IPS DF 4.7 (cell line): ENCODE measurements at regions not wholly inside any gene's neighbourhood (a gene's known extent, or its start where the extent isn't known, plus 50 kb on each side); places are given as distances from the start of the nearest gene placed in this dataset.
"Not testable (repeated sequence)": the region's sequence is repeated elsewhere in the genome, so short reads cannot be mapped to it uniquely, and the experiment has no call there.

Experiments used
- DNase-seq: peaks from one replicate; pipeline ENCODE4 v3.0.0-alpha.2; 2013; ENCODE audit warnings: low spot score; ENCODE audit errors: extremely low read depth

DNA sequence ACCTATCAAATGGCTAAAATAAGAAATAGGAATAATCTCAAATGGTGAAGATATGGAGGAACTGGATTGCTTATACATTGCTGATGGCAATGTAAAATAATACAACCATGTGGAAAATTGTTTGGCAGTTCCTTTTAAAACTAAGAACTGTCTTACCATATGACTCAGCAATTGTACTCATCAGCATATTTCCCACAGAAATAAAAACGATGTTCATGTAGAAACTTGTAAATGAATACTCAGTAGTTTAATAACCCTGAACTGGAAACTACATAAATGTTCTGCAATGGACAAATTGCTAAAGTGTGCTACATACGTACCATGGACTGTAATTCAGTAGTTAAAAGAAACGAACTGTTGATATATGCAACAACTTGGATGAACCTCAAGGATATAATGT is 253.9 kb upstream of the RBMS3 start:
- DNase-seq: no peak

DNA sequence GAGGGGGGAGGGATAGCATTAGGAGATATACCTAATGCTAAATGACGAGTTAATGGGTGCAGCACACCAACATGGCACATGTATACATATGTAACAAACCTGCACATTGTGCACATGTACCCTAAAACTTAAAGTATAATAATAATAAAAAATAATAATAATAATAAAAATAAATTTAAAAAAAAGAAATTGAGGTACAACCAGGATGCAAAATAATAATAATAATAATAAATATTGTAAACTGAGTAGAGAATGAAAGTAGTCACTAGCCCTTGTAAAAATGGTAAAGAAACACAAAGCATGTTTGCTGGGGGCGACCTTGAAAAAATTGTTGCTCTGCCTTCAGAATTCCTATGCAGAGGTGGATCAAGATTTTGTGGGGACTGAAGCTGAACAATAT is 249.7 kb upstream of the RBMS3 start:
- DNase-seq: not testable (repeated sequence)

DNA sequence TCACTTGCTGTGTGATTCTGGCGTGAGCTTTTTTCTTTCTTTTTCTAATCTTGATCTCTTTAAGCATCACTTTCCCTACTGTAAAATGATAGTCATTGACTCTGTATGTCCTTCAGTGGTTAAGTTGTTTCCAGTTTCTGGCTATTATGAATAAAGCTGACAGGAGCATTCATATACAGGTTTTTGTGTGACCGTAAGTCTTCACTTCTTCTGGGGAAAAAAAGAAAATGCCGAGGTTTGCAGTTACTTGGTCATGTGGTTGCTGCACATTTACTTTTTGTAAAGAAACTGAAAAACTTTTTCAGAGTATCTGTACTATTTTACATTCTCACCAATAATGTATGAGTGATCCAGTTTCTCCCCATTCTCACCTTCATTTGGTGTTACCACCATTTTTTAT is 247.4 kb upstream of the RBMS3 start:
- DNase-seq: no peak

DNA sequence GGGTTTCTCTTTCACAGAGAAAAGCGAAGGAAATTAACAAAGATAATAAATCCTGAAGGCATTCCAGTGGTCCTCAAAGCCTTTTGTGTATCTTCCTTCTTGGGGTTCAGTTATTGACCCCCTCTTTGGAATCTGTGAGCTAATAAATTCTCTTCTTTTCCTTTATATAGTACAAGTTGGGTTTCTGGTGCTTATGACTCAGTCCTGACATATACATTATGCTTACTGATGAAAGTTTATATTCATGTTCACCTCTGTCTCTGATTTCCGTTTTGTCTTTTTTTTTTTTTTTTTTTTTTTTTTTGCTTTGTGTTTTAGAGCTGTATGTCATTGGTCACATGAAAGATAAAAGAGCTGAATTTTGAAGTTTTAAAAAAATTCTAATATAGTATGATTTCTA is 230.7 kb upstream of the RBMS3 start:
- DNase-seq: no peak

DNA sequence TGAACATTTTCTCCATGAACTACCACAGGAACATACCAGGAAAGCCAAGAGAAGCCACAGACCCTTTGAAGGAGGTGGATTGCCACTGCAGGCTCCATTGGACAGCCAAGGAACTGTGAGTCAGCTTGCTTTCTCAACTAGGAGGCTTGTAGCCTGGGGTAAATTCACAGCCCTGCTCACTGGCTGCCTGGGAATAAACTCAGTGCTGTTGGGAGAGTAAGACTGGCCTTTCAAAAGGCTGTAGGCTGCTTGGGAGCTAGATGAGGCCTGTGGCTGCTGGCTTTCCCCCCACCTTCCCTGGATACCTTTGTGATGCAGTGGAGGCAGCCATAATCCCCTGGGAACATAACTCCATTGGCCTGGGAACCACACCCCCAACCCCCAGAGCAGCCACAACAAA is 223.5 kb upstream of the RBMS3 start:
- no peak for DNase-seq

DNA sequence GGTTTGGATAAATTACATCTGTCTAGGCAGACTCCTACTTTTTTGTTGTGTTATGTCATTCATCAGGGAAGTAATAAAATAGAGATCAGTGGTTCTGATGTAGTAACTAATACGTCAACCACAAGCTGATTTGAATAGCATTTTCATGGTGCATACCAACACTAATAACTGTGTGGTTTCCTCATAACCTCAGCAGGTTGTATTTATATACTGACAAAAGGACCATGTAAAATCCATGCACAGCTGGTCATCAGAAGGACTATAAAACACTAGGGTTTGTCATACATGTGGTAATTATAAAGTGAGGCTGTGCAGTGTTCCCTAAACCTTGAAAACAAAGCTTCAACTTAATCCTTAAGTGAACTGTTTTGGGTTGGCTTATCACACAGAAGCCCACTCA is 216.8 kb upstream of the RBMS3 start:
- DNase-seq: no peak

DNA sequence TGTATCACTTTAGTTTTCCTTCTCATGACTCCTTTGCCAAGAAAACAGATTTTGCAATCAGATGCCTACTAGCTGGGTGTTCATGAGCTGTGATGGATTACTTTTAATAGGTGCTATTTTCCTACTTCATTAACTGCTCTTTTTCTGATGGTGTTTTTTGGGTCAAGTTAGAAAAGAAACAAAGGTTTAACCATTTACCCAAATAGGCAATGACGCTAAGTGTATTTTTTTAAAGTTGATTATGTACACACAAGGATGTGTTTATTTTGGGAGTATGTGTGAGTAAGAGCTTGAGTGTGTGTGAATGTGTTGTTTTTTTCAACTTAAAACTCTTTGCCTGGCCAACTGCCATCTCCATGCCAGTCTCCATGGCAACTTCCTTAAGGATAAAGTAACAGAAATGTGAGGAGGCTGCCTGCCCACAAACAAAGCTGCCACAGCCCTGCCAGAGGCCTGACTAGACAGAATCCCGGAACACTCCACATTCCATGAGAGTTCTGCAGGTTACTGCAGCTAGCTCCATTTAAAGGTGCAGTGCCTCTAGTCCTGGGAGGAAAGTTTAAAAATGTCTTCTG is 215.6 kb upstream of the RBMS3 start:
- DNase-seq: no peak

DNA sequence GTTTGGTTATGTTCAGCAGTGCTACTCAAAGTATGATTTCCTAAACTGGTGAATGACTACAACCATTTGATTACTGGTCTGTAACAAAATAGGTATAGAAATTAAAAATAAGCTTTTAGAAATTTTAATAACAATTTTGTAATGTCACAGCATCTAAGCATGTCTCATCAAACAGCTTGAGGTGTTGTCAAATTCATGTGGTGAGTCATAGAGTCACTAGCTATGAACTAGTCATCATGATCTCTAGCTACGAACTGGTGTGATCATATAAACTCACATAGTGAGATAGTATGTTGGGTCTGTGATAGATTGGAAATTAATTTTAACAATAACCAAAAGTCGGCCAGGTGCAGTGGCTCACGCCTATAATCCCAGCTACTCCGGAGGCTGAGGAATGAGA is 213.9 kb upstream of the RBMS3 start:
- no peak for DNase-seq

DNA sequence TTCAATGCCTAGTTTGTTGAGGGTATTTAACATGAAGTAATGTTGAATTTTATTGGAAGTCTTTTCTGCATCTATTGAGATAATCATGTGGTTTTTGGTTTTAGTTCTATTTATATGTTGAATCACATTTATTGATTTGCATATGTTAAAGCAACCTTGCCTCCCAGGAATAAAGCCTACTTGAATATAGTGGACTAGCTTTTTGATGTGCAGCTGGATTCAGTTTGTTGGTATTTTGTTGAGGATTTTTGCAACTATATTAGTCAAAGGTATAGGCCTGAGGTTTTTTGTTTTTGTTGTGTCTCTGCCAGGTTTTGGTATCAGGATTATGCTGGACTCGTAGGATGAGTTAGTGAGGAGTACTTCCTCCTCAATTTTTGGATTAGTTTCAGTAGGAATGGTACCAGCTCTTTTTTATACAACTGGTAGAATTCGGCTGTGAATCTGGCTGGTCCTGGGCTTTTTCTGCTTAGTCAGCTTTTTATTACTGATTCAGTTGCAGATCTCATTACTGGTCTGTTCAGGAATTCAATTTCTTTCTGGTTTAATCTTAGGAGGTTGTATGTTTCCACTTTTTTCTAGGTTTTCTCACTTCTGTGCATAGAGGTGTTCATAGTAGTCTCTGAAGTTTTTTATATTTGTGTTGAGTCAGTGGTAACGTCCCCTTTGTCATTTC is 209.8 kb upstream of the RBMS3 start:
- no peak for DNase-seq

DNA sequence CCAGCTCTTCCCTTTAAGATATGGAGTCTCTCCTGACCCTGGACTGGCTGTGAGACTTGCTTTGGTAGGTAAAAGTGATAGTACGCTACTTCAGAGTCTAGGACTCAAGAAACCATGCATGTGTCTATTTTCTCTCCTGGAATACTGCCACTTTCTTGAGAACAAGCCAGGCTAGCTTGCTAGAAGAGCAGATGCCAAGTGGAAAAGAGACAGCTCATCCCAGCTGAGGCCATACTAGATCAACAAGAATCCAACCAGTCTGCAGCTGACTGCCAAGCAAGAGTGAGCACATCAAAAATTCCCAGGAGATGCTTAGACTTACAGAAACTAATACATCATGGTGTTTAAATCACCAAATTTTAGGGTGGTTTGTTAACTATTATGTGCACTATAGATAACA is 208.3 kb upstream of the RBMS3 start:
- DNase-seq: no peak

DNA sequence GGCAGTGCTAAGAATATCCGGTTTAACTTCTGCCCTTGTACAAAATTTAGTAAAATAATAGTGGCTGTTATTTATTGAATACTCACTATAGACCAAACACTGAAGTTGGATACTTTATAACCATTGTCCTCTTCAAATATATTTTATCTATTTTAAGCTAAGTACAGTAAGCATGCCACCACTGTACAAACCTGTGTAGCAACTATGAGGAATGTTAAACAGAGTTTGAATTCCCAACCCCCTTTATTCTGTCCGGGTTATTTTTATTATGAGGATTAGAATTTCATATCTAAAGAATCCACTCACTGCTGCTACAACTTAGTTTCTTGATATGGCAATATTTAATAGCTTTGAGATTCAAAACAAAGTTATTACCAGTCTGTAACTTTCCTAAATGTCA is 203.5 kb upstream of the RBMS3 start:
- DNase-seq: no peak

DNA sequence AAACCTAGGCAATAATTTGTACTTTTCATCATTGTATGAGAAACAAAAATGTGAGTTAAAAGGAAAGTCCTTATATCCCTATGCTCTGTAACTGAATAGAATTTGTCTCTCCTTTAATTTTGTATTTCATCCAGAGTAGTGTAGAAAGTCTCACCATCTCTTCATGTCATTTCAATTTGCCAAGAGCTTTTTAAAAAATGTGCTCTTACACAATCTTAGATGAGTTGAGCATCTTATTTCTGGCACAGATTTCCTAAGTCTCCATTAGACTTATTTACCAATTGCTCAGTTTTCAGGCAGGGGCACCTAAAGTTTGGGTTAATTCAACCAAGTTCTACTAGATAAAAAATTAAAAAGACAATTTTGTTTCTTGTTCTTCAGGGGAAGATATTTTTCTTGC is 201.5 kb upstream of the RBMS3 start:
- no peak for DNase-seq

DNA sequence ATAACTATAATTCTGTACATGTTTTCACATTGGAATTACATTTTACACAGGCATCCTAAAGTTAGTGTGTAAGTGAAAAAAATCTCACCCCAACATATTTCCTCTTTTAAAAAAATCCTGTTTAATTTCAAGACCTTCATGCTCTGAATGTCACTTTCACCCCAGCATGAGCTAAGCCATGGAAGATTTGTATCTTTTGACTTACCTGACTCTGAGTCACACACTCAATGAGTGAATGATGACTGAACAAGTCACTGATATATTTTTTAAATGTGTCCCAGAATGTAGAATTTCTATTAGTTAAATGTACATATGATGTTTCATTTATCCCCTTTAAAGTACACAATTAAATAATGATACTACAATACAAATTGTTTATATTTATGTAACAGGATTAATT is 199.9 kb upstream of the RBMS3 start:
- no peak for DNase-seq

DNA sequence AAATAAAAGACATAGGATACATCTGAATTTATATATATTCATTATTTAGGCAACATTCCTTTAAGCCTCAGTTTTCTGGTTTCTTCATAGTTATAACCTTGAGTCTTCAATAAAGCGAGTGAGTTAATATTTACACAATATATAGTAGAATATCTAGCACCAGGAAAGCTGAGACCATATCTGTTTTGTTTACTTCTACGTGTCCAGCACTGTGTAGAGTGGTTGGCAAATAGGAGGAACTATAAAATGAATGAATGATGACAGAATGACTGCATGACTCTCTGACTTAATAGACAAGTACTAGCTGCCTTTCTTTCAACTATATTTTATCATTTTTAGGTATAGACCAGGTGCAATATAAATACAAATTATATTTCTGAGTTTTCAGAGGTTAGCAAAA is 197.8 kb upstream of the RBMS3 start:
- no peak for DNase-seq

DNA sequence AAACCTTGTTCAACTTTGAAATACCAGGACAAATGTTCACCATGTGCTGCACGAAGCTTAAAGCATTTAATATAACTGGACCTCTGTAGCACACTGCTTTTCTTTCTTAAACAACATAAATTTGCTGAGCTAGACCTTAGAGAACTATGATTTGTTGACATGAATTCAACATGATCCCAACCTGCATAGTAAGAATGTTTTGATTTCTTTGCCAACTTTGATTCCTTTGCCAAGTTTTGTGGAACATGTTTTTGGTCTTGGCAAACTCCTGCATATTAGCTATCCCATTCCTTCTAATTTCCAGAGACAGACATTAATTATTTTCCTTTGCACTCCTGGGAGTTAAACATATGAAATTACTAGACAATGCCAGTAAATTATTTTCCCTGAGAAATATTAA is 197.2 kb upstream of the RBMS3 start:
- no peak for DNase-seq

DNA sequence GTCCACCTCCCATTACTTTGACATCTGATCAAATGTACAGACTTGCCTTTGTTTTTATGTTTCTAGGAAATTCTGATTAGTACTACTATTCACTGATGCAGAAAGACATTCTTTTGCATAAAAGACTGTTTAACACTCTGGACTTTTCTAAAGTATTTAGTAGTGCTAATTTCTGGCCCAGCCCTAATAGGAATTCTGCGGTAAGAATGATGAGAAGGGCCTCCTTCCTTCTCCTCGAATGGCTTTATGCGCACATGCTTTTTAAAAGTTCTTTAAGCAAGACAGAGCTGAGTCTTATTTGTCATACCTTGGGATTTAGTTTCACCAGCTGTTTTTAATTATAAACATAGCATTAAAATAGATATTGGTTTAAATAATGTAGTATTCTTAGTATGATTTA is 192.3 kb upstream of the RBMS3 start:
- no peak for DNase-seq

DNA sequence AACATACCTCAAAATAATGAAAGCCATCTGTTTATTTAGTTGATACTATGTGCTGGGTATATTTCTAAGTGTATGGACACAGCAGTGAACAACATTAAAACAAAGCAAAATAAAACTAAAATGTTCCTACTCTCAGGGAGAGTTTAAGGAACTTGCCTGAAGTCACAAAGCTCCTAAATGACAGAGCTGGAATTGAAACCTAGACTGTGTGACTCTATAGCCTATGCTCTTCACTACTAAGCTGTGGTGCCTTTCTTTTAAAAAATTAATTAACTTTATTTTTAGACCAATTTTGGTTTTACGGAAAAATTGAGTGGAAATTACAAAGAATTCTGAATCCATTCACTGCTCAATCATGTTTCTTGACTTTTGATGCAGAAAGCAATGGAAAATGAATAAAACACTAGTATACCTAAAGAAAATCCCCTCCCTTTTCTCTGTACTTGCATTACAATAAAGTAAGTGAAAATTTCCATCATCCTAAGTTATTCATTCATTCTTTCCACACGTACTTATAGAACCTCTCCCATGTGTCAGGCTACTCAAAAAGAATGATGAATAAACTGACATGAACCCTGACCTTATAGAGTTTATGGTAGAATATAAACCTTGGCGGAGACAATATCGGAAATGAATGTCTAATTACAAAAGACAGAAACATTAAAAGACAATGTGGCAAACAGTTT is 189.8 kb upstream of the RBMS3 start:
- no peak for DNase-seq

DNA sequence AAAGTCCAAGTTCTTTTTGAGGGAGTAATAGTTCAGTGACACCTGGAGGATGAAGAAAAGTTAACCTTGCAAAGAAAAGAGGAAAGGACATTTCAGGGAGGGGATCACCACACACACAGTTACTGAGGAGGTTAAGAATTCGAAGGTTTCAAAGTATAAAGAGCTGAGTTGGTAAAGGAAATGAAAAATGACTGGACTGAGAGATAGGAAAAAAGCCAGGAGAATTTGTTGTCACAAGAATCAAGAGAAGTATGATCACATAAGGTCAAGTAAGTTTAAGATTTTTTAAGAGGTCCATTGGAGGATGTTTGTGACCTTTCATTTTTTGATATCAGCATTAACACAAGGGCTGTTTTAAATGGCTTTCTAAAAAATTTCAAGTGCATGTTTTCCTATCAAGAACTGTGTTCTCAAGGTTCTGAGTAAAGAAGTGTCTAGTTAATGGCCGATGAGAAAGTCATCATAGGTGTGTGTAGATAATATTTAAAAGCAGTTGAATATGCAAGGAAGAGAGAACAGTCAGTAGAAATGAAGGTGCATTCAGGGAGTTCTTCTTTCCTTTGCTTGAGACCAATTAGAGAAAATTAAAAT is 189.2 kb upstream of the RBMS3 start:
- no peak for DNase-seq

DNA sequence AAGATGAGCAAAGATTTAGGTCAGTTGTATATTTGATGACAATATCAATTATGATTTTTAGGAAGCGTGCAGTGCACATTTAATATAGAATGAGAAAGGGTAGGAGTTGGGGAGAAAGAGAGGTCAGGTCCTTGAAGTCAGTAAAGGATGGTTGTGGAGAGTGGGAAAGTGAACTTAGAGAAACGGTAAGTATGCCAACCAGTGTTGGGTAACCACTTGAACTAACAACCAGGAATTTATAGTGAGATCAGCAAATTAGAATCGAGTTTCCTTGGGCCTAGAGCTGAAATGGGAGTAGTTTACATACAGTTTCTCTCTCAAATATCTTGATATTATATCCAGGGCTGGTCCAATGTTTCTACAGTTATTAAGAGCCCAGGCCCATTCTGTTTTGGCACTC is 188.5 kb upstream of the RBMS3 start:
- DNase-seq: no peak

DNA sequence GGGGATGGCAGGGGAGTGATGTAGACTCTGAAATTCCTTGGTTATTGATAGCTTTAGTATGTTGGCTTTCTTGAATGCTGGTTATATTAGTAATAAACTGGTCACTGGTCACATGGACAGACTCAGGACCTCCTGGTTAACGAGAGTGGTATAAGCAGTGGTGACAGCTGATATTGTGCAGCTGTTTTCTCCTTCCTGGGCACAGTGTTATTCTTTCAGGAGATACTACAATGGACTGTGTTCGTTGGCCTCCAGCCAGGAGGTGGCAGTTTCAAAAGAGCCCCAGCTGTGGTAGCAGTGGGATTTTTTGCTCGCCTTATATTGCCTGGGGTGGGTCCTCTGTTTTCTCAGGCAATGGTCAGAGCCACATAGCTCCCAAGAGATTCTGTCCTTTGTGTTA is 181.6 kb upstream of the RBMS3 start:
- no peak for DNase-seq

DNA sequence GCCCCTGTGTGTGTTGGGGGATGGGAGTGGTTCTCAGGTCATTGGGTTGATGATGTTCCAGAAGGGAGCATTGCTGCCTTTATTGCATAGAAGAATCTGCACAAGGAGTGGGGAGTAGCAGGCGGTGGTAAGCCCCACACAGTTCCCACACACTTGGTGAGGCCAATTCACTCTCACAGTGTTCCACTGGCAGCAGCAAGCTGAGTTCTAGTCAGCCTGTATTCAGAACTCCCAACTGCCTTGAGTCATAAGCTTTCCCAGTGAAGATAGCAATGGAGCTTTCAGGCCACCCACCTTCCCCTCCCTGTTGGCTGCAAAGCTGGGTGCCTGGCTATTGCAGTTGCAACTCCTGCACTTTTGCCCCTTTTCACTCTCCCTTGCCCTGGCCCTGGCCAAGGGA is 181.1 kb upstream of the RBMS3 start:
- DNase-seq: no peak

DNA sequence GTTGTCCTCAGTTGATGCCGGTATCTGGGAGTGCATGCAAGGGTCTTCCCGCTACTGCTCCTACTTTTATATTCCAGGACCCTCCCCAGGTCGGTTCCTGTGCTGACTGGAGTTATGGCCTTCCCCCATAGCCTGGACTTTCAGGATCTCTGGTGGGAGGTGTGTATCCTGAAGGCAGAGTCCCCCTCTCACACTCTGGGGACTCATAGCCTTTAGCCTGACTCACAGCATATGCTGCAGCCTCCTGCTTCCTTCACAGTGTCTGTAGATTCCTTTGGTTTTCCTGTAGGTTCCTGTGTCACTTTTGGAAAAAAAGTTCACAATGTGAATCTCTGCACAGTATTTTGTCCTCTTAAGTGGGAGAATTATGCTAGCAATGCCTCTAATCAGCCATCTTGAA is 180.6 kb upstream of the RBMS3 start:
- no peak for DNase-seq

DNA sequence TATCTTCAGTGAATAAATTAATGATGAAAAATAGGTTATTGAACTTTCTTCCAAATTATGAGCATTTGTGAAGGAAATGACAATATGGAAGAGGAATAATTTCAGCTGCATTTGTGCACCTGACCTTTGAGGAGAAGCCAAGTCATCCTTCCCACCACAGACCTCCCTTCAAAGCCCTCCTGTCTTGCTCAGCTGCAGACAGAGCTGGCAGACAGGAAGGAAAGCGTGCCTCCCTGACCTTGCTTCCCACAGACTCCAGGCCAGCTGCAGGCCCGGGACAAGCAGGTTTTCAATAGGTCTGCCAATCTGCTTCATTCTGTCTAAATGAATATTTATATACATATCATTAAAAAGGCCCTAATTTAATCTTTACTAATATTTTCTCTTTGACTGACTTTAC is 152.9 kb upstream of the RBMS3 start:
- no peak for DNase-seq
